ENCODE measurements at regions not wholly inside any gene's neighbourhood (a gene's known extent, or its start where the extent isn't known, plus 50 kb on each side); places are given as distances from the start of the nearest gene placed in this dataset.
A peak's percentile ranks its signal among the peaks of the same experiment; 100 is the strongest.

DNA sequence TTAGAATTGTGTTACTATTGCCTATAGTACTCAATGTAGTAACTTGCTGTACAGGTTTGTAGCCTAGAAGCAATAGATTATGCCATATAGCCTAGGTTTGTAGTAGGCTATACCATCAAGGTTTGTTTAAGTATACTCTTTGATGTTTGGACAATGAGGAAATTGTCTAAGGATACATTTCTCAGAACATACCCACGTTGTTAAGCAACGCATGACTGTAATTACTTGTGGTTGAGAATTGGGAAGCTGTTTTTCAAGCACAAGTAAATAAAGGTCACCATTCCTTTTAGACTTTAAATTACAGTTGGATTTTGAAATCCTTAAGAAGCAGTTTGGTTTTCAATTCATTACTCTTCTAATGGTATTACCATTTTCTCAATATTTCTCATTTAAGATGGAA, 89.8 kb upstream of the KCNH7 start:
- no peak for DNase-seq

DNA sequence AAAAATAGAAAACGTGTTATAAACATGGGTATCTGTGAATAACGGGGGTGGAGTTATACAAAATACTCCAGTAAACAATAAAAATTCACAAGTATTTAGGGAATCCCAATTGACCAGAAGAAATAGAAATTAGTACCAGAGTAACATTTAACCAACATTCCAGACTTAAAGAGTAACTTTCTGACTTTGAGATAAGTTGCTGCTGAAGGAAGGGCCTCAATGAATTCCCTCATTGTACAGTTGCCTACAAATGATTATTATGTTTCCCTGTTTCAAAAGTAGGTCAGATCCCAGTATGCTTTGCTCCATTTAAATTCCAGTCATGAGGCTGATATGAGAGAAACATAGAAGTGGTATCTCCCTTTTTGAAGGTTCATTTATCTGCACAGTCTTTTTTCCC, 88.3 kb upstream of the KCNH7 start:
- DNase-seq = no peak

DNA sequence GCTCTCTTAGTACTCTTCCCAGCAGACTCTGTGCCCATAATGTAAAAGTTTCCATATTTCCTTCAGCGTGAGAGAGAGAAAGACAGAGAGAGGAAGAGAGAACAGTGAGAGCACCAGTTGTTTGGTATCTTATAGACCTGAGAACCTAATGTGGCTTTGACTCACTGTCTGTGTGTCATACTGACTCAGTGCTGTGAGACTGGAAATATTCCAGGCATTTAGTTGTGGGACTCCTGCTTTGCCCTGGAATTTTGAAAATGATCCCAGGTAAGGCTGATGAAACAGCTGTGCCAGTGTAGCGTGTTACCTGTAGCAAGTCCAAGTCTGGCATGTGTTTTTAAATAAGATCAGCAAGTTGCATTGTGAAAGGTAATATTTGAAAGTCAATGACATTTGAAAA, 87.9 kb upstream of the KCNH7 start:
- DNase-seq = no peak

DNA sequence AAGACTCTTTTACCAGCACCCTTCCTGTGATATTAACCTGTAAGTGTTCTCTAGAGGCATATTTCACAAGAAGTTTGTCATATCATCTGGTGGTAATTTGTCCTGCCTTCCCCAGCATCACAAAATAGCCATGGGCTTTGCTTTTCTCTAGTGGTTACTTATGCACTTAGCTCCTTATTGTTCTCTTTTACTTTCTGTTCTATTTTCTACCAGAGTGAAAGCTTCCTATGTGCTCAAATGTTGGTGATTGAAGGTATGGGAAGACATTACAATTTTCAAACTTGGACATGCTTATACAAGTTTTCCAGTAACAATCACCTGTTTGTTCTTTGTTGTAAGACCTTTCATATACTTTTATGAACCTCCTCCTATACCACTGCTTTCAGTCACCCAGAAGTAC, 87.0 kb upstream of the KCNH7 start:
- no peak for DNase-seq

DNA sequence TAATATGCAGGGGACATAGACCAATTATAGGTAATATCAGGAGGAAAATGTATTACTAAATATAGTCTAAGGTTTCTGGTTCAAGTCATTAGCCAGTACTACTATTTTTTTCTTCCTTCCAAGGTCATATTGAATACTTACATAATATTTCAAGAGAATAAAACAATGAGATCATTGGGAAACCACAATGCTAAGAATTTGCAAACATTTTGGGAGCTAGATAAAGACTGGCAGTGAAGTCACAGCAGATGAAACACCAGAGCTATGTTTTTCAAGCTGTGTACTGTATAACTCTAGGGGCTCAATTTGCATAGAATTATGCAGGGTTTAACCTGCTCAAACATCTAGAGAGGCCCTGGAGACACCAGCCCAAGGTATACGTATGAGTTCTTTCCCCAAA, 80.5 kb upstream of the KCNH7 start:
- DNase-seq = no peak

DNA sequence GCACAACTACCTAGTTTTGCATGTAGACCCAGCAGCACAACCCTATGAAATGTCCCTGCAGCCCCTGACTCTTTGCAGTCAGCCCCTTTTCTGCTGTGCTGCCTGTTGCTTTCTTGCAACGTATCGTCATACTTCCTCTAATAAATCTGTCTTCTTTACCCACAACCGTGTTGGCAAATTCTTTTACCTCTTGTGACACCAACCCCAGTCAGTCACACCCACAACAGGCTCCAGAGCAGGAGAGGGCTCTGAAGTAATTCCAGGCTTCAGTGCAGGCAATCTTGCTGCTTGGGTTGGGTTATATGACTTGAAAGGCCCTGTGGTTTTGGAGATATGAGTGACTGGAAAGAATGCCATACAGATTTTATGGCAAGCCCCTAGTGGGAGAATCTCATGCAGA, 79.1 kb upstream of the KCNH7 start:
- DNase-seq = no peak

DNA sequence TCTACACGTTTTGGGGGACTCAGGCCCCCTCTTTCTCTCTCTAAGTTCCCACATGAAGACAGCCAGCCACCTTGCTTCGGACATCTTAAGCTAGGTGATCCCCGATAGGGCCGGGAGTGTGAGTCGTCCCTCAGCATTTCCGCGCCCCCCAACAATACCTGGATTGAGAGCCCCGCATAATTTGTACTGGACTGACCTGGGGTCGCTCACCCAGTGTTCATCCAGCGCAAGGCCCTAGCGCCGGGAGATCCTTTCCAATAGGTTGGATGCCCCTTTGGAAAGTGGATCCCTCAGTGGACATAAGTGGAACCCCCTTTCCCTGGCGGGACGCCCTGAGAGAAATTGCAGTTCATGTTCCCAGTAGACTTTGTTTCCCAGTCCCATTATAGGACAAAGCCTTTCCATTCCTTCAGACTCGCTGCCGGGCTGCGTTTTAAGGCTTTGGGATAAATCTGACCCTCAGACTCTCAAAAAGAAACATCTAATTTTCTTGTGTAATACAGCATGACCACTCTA, 77.8 kb upstream of the KCNH7 start:
- DNase-seq = no peak

DNA sequence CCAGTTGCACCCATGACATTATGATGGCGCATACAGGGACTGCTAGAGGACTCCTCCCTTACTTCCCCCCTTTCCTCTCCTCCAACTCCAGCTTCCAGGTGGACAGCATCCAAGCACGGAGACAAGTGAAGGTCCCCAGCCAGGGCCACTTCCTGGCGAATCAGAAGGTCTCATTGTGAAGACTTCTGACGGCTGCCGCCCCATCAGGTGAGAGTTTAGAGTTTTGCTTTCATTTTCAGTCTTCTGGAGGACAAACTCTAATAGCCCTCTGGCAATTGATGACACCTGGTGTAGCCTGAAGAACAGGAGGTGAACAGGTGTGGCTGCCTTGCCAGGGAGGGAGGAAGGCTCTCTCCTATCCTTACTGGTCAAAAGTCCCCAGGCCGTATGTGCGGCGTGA, 77.3 kb upstream of the KCNH7 start:
- DNase-seq = no peak

DNA sequence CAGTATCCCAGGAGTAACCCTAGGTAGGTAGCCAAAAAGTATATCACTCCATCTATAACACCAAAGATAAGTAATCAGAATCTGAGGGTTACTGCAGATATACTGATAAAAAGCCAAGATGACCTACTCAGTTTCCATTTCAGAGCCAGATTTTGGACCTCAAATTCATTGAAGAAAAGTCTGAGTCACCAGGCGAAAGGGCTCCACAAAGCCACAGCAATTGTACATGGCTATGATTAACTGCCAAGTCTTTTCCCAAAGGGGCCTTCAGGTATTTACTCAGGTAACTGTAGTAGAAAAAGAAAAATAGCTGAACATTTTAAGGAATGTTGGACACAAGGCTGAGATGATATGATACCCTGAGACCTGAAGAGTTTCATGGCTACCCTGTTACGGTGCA, 75.6 kb upstream of the KCNH7 start:
- DNase-seq = no peak

DNA sequence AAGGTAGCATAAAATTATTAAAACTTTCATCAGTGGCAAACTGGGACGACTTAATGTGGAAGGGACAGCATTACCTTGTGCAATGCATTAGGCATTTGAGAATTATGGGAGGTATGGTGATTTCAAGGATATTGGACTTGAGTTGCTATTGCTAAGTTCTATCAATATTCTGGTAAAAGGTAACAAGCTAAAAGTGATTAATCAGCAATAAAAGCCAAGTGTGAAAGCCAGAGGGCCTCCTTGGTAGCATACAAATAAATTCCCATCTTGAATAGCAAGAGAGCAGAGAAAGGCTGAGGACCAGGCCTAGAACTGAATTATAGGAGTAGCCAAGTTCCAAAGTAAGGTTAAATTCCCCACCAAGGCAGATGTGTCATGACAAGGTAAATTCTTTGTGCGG, 74.2 kb upstream of the KCNH7 start:
- no peak for DNase-seq

DNA sequence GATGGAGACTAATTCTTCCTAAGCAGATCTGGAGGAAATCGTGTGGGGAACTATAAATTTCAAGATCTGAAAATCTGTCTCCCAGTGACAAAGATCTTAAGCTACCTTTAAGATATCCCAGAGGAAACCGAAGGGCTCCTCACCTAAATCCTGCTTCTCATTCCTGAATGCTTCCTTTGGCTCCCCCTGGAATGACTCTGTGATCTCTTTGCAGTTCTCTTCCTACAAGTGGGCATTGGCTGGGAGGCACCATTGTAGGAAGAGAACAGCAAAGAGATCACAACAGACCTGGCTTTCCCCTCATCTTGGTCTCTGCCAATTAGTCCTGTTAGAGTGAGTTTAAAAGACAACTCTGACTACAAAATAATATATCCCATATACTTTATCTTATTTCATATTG, 70.0 kb upstream of the KCNH7 start:
- no peak for DNase-seq

DNA sequence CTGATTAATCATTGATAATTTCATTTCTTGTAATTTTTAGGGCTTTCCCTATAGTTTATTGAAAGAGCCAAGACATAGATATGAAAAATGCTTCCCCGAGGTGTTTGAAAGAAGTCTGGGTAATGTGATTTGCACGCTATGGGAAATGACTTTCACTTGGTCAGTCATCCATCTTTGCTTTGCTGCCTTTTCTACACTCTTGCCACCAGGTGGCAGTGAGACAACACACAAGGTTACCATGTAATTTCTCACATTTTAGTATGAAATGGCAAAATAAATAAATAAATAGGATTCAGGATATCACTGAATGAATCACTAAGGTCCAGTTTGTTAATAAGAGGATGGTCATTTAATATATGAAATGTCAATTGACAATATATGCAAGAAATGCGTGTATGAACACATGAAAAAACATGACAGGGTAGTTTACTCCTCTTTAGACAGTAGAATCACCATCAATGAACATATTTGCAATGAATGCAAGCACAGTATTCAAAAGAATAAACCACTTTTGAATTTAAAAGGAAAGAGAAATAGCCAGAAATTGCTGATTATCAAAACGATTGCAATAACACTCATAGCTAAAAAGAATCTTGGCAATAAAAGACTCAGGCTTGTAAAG, 52.2 kb upstream of the KCNH7 start:
- DNase-seq = peak in 1 of 5 experiments; percentile 44

DNA sequence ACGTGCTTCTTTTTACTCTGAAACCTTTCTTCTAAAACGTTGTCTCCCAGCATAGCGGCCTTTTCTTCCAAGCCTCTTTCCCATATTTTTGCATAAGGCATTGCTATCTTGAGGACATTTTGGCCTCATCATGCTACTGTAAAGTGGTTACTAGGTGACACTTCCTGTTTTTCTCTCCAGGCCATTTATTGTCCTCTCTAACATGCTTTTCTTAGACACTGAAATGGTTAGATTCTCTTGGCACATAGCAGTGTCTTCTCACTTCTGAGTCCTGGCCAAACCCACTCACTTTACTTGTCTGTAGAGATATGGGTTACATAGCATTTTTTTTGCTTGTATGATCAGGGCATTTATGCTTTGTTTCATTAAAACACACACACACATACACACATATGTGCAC, 50.1 kb upstream of the KCNH7 start:
- no peak for DNase-seq

Data from T-helper 2 cell (primary cell).